ENCODE measurements at regions not wholly inside any gene's neighbourhood (a gene's known extent, or its start where the extent isn't known, plus 50 kb on each side); places are given as distances from the start of the nearest gene placed in this dataset.

- no peak for FAIRE-seq
- no peak for DNase-seq (ENCODE audit: insufficient read length, low spot score)
- TF ChIP-seq CTCF (IDR thresholded peaks at IDR 0.05; ENCODE audit: insufficient read depth, missing control alignments), result no peak
Observed at GRCh38 chr1:229000187-229000586, 264.9 kb downstream of the RHOU start.

- no peak for TF ChIP-seq CTCF (IDR thresholded peaks at IDR 0.05; ENCODE audit: insufficient read depth, missing control alignments)
- DNase-seq (ENCODE audit: insufficient read length, low spot score) (no peak), FAIRE-seq (no peak)
Observed at GRCh38 chr1:229001467-229002011, 266.3 kb downstream of the RHOU start.

GRCh38 chr1:229002037-229002436 lies 266.8 kb downstream of the RHOU start:
- DNase-seq (ENCODE audit: insufficient read length, low spot score) (no peak), FAIRE-seq (no peak)
- no peak for TF ChIP-seq CTCF (IDR thresholded peaks at IDR 0.05; ENCODE audit: insufficient read depth, missing control alignments)

GRCh38 chr1:229002451-229002960 lies 267.2 kb downstream of the RHOU start:
- no peak for TF ChIP-seq CTCF (IDR thresholded peaks at IDR 0.05; ENCODE audit: insufficient read depth, missing control alignments)
- DNase-seq (ENCODE audit: insufficient read length, low spot score), result no peak
- no peak for FAIRE-seq

GRCh38 chr1:229003233-229004031 lies 267.5 kb upstream of the RAB4A start:
- no peak for DNase-seq (ENCODE audit: insufficient read length, low spot score)
- TF ChIP-seq CTCF (IDR thresholded peaks at IDR 0.05; ENCODE audit: insufficient read depth, missing control alignments), result no peak
- no peak for FAIRE-seq

- no peak for TF ChIP-seq CTCF (IDR thresholded peaks at IDR 0.05; ENCODE audit: insufficient read depth, missing control alignments)
- no peak for FAIRE-seq
- no peak for DNase-seq (ENCODE audit: insufficient read length, low spot score)
Observed at GRCh38 chr1:229004066-229004833, 266.7 kb upstream of the RAB4A start.
